OCI-LY3 (cell line): ENCODE measurements at regions not wholly inside any gene's neighbourhood (a gene's known extent, or its start where the extent isn't known, plus 50 kb on each side); places are given as distances from the start of the nearest gene placed in this dataset.

Experiments used
- EZH2phosphoT487 ChIP-seq: fragments of 200-600 bp; shearing (Covaris generic); IDR thresholded peaks from 2 replicates; pipeline ENCODE4 v1.6.1; 2018; ENCODE audit warnings: antibody characterized with exemption, mixed run types, low read depth
- TF ChIP-seq, protein P1 (sequence below): fragments of 200-600, 300-600 bp; sonication (generic); IDR thresholded peaks from 2 replicates; pipeline ENCODE4 v1.5.1; 2014; ENCODE audit warnings: antibody characterized with exemption, low read length, low read depth

DNA sequence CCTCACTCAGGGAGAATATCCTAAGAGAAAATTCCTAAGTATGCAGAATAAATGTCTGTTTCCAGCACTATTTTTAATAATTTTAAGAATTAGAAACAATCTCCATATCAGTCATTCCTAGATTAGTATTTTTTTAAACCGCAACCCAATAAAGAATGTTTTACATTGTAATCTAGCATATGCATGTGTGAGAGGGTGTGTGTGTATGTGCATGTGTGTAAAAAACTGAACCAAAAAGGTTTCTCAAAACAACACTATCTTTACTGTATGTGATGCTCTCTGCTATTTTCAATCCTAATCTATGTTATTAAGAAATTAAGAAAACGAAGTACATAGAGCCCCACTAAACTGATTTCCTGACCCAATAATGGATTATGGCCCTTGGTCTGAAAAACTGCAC lies 90.6 kb upstream of the AKIP1 start:
- TF ChIP-seq, protein P1, sequence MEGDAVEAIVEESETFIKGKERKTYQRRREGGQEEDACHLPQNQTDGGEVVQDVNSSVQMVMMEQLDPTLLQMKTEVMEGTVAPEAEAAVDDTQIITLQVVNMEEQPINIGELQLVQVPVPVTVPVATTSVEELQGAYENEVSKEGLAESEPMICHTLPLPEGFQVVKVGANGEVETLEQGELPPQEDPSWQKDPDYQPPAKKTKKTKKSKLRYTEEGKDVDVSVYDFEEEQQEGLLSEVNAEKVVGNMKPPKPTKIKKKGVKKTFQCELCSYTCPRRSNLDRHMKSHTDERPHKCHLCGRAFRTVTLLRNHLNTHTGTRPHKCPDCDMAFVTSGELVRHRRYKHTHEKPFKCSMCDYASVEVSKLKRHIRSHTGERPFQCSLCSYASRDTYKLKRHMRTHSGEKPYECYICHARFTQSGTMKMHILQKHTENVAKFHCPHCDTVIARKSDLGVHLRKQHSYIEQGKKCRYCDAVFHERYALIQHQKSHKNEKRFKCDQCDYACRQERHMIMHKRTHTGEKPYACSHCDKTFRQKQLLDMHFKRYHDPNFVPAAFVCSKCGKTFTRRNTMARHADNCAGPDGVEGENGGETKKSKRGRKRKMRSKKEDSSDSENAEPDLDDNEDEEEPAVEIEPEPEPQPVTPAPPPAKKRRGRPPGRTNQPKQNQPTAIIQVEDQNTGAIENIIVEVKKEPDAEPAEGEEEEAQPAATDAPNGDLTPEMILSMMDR = no peak
- no peak for TF ChIP-seq EZH2phosphoT487
